Gastrocnemius medialis (tissue), 4 donors: ENCODE measurements at regions not wholly inside any gene's neighbourhood (a gene's known extent, or its start where the extent isn't known, plus 50 kb on each side); places are given as distances from the start of the nearest gene placed in this dataset.

Source experiments
- ATAC-seq, 2 donors: fragments of 150-250 bp; one replicate each; pipeline ENCODE4 v1.9.1; 2016
- DNase-seq, 2 donors: peaks; one replicate each; pipeline ENCODE4 v3.0.0-alpha.2; 2019
- H3K27ac ChIP-seq, 4 donors: fragments of 200-600 bp; sonication (generic); 1 replicate in 1 of 4; 2 replicates in 3 of 4; pipeline ENCODE4 v1.5.1; 2016 to 2018; ENCODE audit warnings: mild to moderate bottlenecking in 2 of 4, moderate library complexity in 1 of 4
- H3K27me3 ChIP-seq, 3 donors: fragments of 200-600 bp; sonication (generic) in 2 of 3; 1 replicate in 1 of 3; 2 replicates in 2 of 3; pipeline versions ENCODE4 v1.5.1 to v1.6.0; 2016 to 2019; ENCODE audit warnings: mild to moderate bottlenecking in 1 of 3, moderate library complexity in 1 of 3
- H3K36me3 ChIP-seq, 2 donors: fragments of 200-600 bp; sonication (generic) in 1 of 2; one replicate each; pipeline ENCODE4 v1.5.1; 2017 to 2018
- H3K4me1 ChIP-seq, 2 donors: fragments of 200-600 bp; sonication (generic) in 1 of 2; one replicate each; pipeline ENCODE4 v1.5.1; 2016 to 2017; ENCODE audit warnings: mild to moderate bottlenecking in 2 of 2
- H3K4me3 ChIP-seq, 4 donors: fragments of 200-600 bp; sonication (generic) in 3 of 4; 1 replicate in 1 of 4; 2 replicates in 3 of 4; pipeline ENCODE4 v1.5.1; 2016 to 2019; ENCODE audit warnings: mild to moderate bottlenecking in 2 of 4
- H3K9me3 ChIP-seq, 3 donors: fragments of 200-600 bp; sonication (generic) in 2 of 3; 1 replicate in 1 of 3; 2 replicates in 2 of 3; pipeline ENCODE4 v1.5.1; 2016 to 2019
- POLR2A ChIP-seq, 2 donors: fragments of 450-650 bp; IDR thresholded peaks; one replicate each; pipeline ENCODE4 v1.6.1; 2017; ENCODE audit warnings: antibody characterized with exemption in 2 of 2, mild to moderate bottlenecking in 2 of 2, moderate library complexity in 2 of 2
- in situ Hi-C, 4 donors: fragments of 200-750 bp; cut with MboI; loops; one replicate each; pipeline versions ENCODE4 v1.15.0 to v1.8.0; 2017; ENCODE audit warnings: low sequenced_read_pairs in 4 of 4
- intact Hi-C: fragments of 100-400 bp; cut with DNase I; formaldehyde crosslinking; loops from one replicate; pipeline ENCODE4 v1.15.1; 2023; ENCODE audit warnings: low total_unique reads
- TF ChIP-seq, protein P1 (sequence below), 5 experiments: fragments of 450-650 bp in 3 of 5; fragments of 200-600 bp in 2 of 5; sonication (generic) in 2 of 5; IDR thresholded peaks in 4 of 5; conservative IDR thresholded peaks in 1 of 5; 1 replicate in 4 of 5; 2 replicates in 1 of 5; pipeline ENCODE4 v1.5.1; 2016 to 2019; ENCODE audit warnings: antibody characterized with exemption in 5 of 5, mild to moderate bottlenecking in 3 of 5, moderate library complexity in 3 of 5

DNA sequence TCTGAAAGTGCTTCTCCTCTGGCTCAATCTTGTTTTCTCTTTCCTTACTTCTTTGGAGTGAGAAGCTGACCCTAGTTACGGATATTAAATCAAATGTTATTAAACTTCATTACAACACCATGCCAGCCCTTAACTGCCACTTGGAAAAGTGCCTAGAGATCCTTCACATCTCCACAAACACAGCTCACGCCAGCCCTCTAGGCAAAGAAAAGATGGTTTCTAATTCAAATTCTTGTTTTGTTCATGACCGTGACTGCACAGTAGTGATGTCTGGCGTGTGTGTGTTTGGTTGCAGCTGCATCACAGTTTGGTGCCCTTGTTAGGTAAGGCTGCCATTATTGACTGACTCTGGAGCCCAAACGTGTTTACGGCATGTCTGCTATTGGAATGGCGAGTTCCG lies 113.0 kb downstream of the BEGAIN start:
- Histone ChIP-seq H3K4me3 (no peak overlapping the region), H3K27ac (no peak overlapping the region), H3K4me1 (peaks cover 16 to 24% of the 10 kb centered on the region in 2 donors), H3K27me3 (no peaks in the 10 kb centered on the region), H3K9me3 (no peaks in the 10 kb centered on the region), H3K36me3 (no peaks in the 10 kb centered on the region)
- intact Hi-C loops, result loop anchor here (10.0 kb wide), 1 partner anchor 91 kb away; no protein-coding TSS in a partner anchor
- DNase-seq, result no peak
- no peak for ATAC-seq
- in situ Hi-C loops, result no loop called here
- TF ChIP-seq POLR2A (IDR thresholded peaks at IDR 0.05), result no peak
- TF ChIP-seq, protein P1, sequence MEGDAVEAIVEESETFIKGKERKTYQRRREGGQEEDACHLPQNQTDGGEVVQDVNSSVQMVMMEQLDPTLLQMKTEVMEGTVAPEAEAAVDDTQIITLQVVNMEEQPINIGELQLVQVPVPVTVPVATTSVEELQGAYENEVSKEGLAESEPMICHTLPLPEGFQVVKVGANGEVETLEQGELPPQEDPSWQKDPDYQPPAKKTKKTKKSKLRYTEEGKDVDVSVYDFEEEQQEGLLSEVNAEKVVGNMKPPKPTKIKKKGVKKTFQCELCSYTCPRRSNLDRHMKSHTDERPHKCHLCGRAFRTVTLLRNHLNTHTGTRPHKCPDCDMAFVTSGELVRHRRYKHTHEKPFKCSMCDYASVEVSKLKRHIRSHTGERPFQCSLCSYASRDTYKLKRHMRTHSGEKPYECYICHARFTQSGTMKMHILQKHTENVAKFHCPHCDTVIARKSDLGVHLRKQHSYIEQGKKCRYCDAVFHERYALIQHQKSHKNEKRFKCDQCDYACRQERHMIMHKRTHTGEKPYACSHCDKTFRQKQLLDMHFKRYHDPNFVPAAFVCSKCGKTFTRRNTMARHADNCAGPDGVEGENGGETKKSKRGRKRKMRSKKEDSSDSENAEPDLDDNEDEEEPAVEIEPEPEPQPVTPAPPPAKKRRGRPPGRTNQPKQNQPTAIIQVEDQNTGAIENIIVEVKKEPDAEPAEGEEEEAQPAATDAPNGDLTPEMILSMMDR (IDR thresholded peaks at IDR 0.05 in 4 of 5, conservative IDR thresholded peaks at IDR 0.05 in 1 of 5), result no peak

GRCh38 chr14:100475268-100475667 lies 111.9 kb downstream of the BEGAIN start:
- DNase-seq (no peak), ATAC-seq (no peak)
- H3K4me1 ChIP-seq, result peaks cover 16 to 24% of the 10 kb centered on the region in 2 donors
- no peaks in the 10 kb centered on the region for H3K27me3 ChIP-seq
- no peaks in the 10 kb centered on the region for H3K9me3 ChIP-seq
- H3K27ac ChIP-seq, result no peak overlapping the region
- intact Hi-C loops, result loop anchor here (10.0 kb wide), 1 partner anchor 90 kb away; no protein-coding TSS in a partner anchor
- no peaks in the 10 kb centered on the region for H3K36me3 ChIP-seq
- no peak overlapping the region for H3K4me3 ChIP-seq
- TF ChIP-seq POLR2A (IDR thresholded peaks at IDR 0.05), result no peak
- TF ChIP-seq, protein P1 (IDR thresholded peaks at IDR 0.05 in 4 of 5, conservative IDR thresholded peaks at IDR 0.05 in 1 of 5), result no peak
- in situ Hi-C loops, result no loop called here

- H3K4me1 ChIP-seq, result peaks cover 16 to 22% of the 10 kb centered on the region in 2 donors
- no peak for TF ChIP-seq POLR2A (IDR thresholded peaks at IDR 0.05)
- TF ChIP-seq, protein P1 (IDR thresholded peaks at IDR 0.05 in 4 of 5, conservative IDR thresholded peaks at IDR 0.05 in 1 of 5), result no peak
Measured at GRCh38 chr14:100476012-100476822, 111.0 kb downstream of the BEGAIN start.

GRCh38 chr14:100484531-100485267 lies 102.5 kb downstream of the BEGAIN start:
- Histone ChIP-seq H3K36me3 (peaks cover 0 to 5% of the 10 kb centered on the region in 2 donors), H3K9me3 (no peaks in the 10 kb centered on the region), H3K4me1 (no peaks in the 10 kb centered on the region), H3K27ac (no peak overlapping the region), H3K27me3 (no peaks in the 10 kb centered on the region), H3K4me3 (no peak overlapping the region)
- ATAC-seq (no peak), DNase-seq (no peak)
- intact Hi-C loops, result no loop called here
- TF ChIP-seq POLR2A (IDR thresholded peaks at IDR 0.05), result no peak
- in situ Hi-C loops, result no loop called here

More at GRCh38 chr14:100476012-100476822, 111.0 kb downstream of the BEGAIN start:
- DNase-seq (peak; percentile 28 to 57), ATAC-seq (peak; percentile 69 to 87)
- Histone ChIP-seq H3K4me3 (no peak overlapping the region), H3K27me3 (no peaks in the 10 kb centered on the region), H3K27ac (peak overlapping the region; percentile 64 to 82 (median 74)), H3K9me3 (no peaks in the 10 kb centered on the region), H3K36me3 (no peaks in the 10 kb centered on the region)
- intact Hi-C loops (loop anchor here (10.0 kb wide), 1 partner anchor 89 kb away; no protein-coding TSS in a partner anchor), in situ Hi-C loops (no loop called here)
